ENCODE measurements at regions not wholly inside any gene's neighbourhood (a gene's known extent, or its start where the extent isn't known, plus 50 kb on each side); places are given as distances from the start of the nearest gene placed in this dataset.

- TF ChIP-seq, protein P1, sequence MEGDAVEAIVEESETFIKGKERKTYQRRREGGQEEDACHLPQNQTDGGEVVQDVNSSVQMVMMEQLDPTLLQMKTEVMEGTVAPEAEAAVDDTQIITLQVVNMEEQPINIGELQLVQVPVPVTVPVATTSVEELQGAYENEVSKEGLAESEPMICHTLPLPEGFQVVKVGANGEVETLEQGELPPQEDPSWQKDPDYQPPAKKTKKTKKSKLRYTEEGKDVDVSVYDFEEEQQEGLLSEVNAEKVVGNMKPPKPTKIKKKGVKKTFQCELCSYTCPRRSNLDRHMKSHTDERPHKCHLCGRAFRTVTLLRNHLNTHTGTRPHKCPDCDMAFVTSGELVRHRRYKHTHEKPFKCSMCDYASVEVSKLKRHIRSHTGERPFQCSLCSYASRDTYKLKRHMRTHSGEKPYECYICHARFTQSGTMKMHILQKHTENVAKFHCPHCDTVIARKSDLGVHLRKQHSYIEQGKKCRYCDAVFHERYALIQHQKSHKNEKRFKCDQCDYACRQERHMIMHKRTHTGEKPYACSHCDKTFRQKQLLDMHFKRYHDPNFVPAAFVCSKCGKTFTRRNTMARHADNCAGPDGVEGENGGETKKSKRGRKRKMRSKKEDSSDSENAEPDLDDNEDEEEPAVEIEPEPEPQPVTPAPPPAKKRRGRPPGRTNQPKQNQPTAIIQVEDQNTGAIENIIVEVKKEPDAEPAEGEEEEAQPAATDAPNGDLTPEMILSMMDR (IDR thresholded peaks at IDR 0.05; ENCODE audit: low read depth, low read length): no peak
- H3K4me3 ChIP-seq (replicated peaks in 1 of 2; ENCODE audit: low read depth in 2 of 2, low read length in 2 of 2): no peak overlapping the region
- DNase-seq (ENCODE audit: low read depth in 2 of 2): no peak
Observed at GRCh38 chr4:74635490-74636123, 158.7 kb downstream of the BTC start.

GRCh38 chr4:74638001-74638400, 156.3 kb downstream of the BTC start:
- TF ChIP-seq, protein P1 (IDR thresholded peaks at IDR 0.05; ENCODE audit: low read depth, low read length): no peak
- peak; percentile 36 to 52 for DNase-seq (ENCODE audit: low read depth in 2 of 2)
- no peak overlapping the region for H3K4me3 ChIP-seq (replicated peaks in 1 of 2; ENCODE audit: low read depth in 2 of 2, low read length in 2 of 2)

GRCh38 chr4:74638689-74639088, 155.6 kb downstream of the BTC start:
- H3K4me3 ChIP-seq (replicated peaks in 1 of 2; ENCODE audit: low read depth in 2 of 2, low read length in 2 of 2): no peak overlapping the region
- TF ChIP-seq, protein P1 (IDR thresholded peaks at IDR 0.05; ENCODE audit: low read depth, low read length): no peak
- DNase-seq (ENCODE audit: low read depth in 2 of 2): peak; percentile 42 to 60

GRCh38 chr4:74640111-74640903, 154.0 kb downstream of the BTC start:
- TF ChIP-seq, protein P1 (IDR thresholded peaks at IDR 0.05; ENCODE audit: low read depth, low read length): no peak
- DNase-seq (ENCODE audit: low read depth in 2 of 2): peak; percentile 80 to 81
- H3K4me3 ChIP-seq (replicated peaks in 1 of 2; ENCODE audit: low read depth in 2 of 2, low read length in 2 of 2): no peak overlapping the region

GRCh38 chr4:74642006-74642405, 152.3 kb downstream of the BTC start:
- TF ChIP-seq, protein P1 (IDR thresholded peaks at IDR 0.05; ENCODE audit: low read depth, low read length): no peak
- no peak for DNase-seq (ENCODE audit: low read depth in 2 of 2)
- H3K4me3 ChIP-seq (replicated peaks in 1 of 2; ENCODE audit: low read depth in 2 of 2, low read length in 2 of 2): no peak overlapping the region

DNA sequence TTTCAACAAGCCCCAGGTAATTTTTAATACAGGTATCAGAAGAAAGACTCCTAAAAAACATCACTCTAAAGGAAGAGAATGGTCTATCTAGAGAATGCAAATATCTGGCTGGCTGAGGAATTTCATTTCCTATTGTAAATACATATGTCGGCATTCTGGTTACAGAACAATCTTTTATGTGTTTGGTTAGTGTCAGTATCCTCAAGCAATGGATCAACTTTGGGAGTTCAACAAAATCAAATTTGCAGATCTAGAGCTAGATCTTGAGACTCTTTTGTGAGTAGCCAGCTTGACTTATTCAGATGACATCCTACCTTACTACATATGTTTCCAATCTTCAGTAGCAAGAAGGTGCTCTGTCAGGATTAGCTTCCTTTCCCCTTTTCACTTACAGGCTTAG, 145.1 kb downstream of the BTC start:
- no peak for DNase-seq (ENCODE audit: low read depth in 2 of 2)
- H3K4me3 ChIP-seq (replicated peaks in 1 of 2; ENCODE audit: low read depth in 2 of 2, low read length in 2 of 2): no peak overlapping the region
- TF ChIP-seq, protein P1 (IDR thresholded peaks at IDR 0.05; ENCODE audit: low read depth, low read length): no peak

All from cardiac fibroblast (primary cell).